GM12878 (cell line): ENCODE measurements at regions not wholly inside any gene's neighbourhood (a gene's known extent, or its start where the extent isn't known, plus 50 kb on each side); places are given as distances from the start of the nearest gene placed in this dataset.

Source experiments
- ATAC-seq: fragments of 200-7000 bp; cut with Tn5 transposase; 3 replicates; pipeline ENCODE4 v1.9.1; 2020; ENCODE audit warnings: mild to moderate bottlenecking, moderate library complexity
- BruUV-seq: library from RNA; stranded (reverse); fragments of 400-500 nt; replicated peaks from 2 replicates; lab custom pipeline; 2021; lab: Mats Ljungman, UMichigan
- CTCF ChIA-PET: fragments of 300-600 bp; sonication (Branson Sonifier 250); formaldehyde crosslinking; extraction: SDS; loops from one replicate; lab custom pipeline; 2021; ENCODE audit warnings: inconsistent platforms; lab: Yijun Ruan, JAX
- POLR2A ChIA-PET: fragments of 350-600 bp; formaldehyde crosslinking; extraction: SDS; loops from one replicate; lab custom pipeline; 2021; ENCODE audit warnings: inconsistent platforms; lab: Charles Lee
- RAD21 ChIA-PET: fragments of 300-600 bp; sonication (Branson Sonifier 250); formaldehyde crosslinking; loops from one replicate; lab custom pipeline; 2023; ENCODE audit warnings: antibody characterized with exemption; ENCODE audit not compliant: unreplicated experiment; lab: Charles Lee
- SMC1A ChIA-PET: fragments of 300-600 bp; sonication (Branson Sonifier 250); formaldehyde crosslinking; loops from one replicate; lab custom pipeline; 2023; ENCODE audit not compliant: unreplicated experiment, uncharacterized antibody; lab: Charles Lee
- DNase-seq: peaks from one replicate; pipeline ENCODE4 v3.0.0-alpha.2; 2011; ENCODE audit warnings: low read depth, low spot score
- FAIRE-seq: peaks from 3 replicates; lab custom pipeline; 2011; peaks lifted over from hg19 to GRCh38; lab: Jason Lieb, UNC
- H2AFZ ChIP-seq: 2 replicates; pipeline ENCODE4 v1.6.0; 2011; ENCODE audit warnings: low read depth, low read length, control low read depth; ENCODE audit not compliant: control insufficient read depth
- H3K27ac ChIP-seq: 2 replicates; pipeline ENCODE4 v1.5.1; 2011; ENCODE audit warnings: control low read depth; ENCODE audit not compliant: control insufficient read depth, insufficient read depth
- H3K27me3 ChIP-seq, 2 experiments: replicated peaks in 1 of 2; 2 replicates each; pipeline versions ENCODE4 v1.6.0 to v1.6.1; 2011; ENCODE audit warnings: low read length in 1 of 2; ENCODE audit not compliant: control insufficient read depth in 2 of 2, insufficient read depth in 2 of 2
- H3K36me3 ChIP-seq, 2 experiments: 2 replicates each; pipeline ENCODE4 v1.5.1; 2011; ENCODE audit warnings: low read length in 1 of 2; ENCODE audit not compliant: control insufficient read depth in 2 of 2, insufficient read depth in 2 of 2
- H3K4me1 ChIP-seq: 2 replicates; pipeline ENCODE4 v1.6.1; 2011; ENCODE audit warnings: mild to moderate bottlenecking, low read length, moderate library complexity, mixed read lengths; ENCODE audit not compliant: control insufficient read depth, insufficient read depth
- H3K4me2 ChIP-seq: 2 replicates; pipeline ENCODE4 v1.6.0; 2011; ENCODE audit warnings: control low read depth; ENCODE audit not compliant: control insufficient read depth, insufficient read depth
- H3K4me3 ChIP-seq: fragments of 200-600 bp; sonication (generic); 2 replicates; pipeline ENCODE4 v1.5.1; 2016
- H3K79me2 ChIP-seq: 2 replicates; pipeline ENCODE4 v1.6.0; 2011; ENCODE audit warnings: low read length; ENCODE audit not compliant: control insufficient read depth, insufficient read depth
- H3K9ac ChIP-seq: 2 replicates; pipeline ENCODE4 v1.8.0; 2011; ENCODE audit warnings: low read length, control low read depth, mixed read lengths; ENCODE audit not compliant: control insufficient read depth, insufficient read depth
- H3K9me3 ChIP-seq: replicated peaks from 3 replicates; pipeline ENCODE4 v1.5.1; 2011; ENCODE audit warnings: mild to moderate bottlenecking, low read length; ENCODE audit not compliant: control insufficient read depth, insufficient read depth
- H4K20me1 ChIP-seq: 2 replicates; pipeline ENCODE4 v1.6.0; 2011; ENCODE audit not compliant: control insufficient read depth, insufficient read depth
- HCFC1 ChIP-seq: fragments of 150-350 bp; IDR thresholded peaks from 2 replicates; pipeline ENCODE4 v1.6.1; 2014; ENCODE audit warnings: low read length
- IRF5 ChIP-seq: fragments of 450-650 bp; IDR thresholded peaks from 2 replicates; pipeline ENCODE4 v1.6.1; 2017; ENCODE audit warnings: borderline replicate concordance
- NFXL1 ChIP-seq: fragments of 450-650 bp; IDR thresholded peaks from 2 replicates; pipeline ENCODE4 v1.6.1; 2017; ENCODE audit warnings: antibody characterized with exemption, mild to moderate bottlenecking, borderline replicate concordance
- RAD21 ChIP-seq: IDR thresholded peaks from 2 replicates; pipeline ENCODE4 v1.6.1; 2011; ENCODE audit warnings: mild to moderate bottlenecking, low read depth, low read length, moderate library complexity; ENCODE audit not compliant: insufficient read depth
- WGBS: methylation state at CpG from one replicate; pipeline ENCODE4 v1.1.6; 2016; ENCODE audit warnings: low lambda C conversion rate; ENCODE audit not compliant: insufficient replicate concordance, insufficient coverage; ENCODE audit errors: missing lambda C conversion rate; 5-methylcytosine and 5-hydroxymethylcytosine counted together
- in situ Hi-C: fragments of 300-500 bp; cut with MboI; formaldehyde crosslinking; loops from 9 replicates; pipeline ENCODE4 v1.14.3; 2018; ENCODE audit warnings: mixed read lengths
- intact Hi-C: fragments of 100-400 bp; cut with micrococcal nuclease; formaldehyde crosslinking; loops from one replicate; pipeline ENCODE4 v1.14.2; 2022; ENCODE audit not compliant: unreplicated experiment

GRCh38 chr5:17357504-17357903, 140.1 kb downstream of the BASP1 start:
- FAIRE-seq (no peak), ATAC-seq (no peak), DNase-seq (no peak)
- Histone ChIP-seq H3K27ac (no peak overlapping the region), H3K4me3 (no peak overlapping the region), H3K36me3 (no peaks in the 10 kb centered on the region), H3K9ac (no peak overlapping the region), H3K9me3 (no peaks in the 10 kb centered on the region; the same call in 2 of the 3 replicates), H3K79me2 (no peaks in the 10 kb centered on the region), H2AFZ (no peak overlapping the region), H4K20me1 (no peaks in the 10 kb centered on the region), H3K4me2 (no peak overlapping the region), H3K4me1 (no peaks in the 10 kb centered on the region), H3K27me3 (no peaks in the 10 kb centered on the region)
- RAD21 ChIA-PET, result no interaction called here
- in situ Hi-C loops (no loop called here), intact Hi-C loops (no loop called here)
- TF ChIP-seq HCFC1, result no peak
- POLR2A ChIA-PET, result no interaction called here
- SMC1A ChIA-PET, result interaction anchor here (1.4 kb wide), 1 partner anchor 14 kb away, joined by 4 read pairs; no protein-coding TSS in a partner anchor
- CTCF ChIA-PET, result no interaction called here
- no TSS peak for BruUV-seq
- 63% methylated on average over 3 of the region's 3 CpGs for WGBS

DNA sequence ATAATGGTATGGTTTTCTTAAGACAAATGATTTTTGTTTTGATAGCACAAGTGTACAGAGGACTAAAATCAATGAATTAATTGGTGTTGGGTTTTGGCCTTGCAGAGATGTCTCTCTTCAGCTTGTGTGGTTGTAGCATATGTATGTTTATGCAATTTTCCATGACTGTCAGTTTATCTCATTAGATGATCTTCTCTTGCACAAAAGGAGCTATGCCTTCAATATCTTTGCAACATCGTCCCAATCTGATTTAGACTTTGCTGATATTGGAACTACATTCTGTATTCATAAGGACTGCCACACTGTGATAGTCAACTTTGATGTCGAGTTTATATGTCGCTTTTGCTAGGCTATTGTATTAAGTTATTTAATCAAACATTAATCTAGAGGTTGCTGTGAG, 140.0 kb upstream of the TAF11L2 start:
- Histone ChIP-seq H3K79me2 (no peaks in the 10 kb centered on the region), H3K9ac (no peak overlapping the region), H3K36me3 (no peaks in the 10 kb centered on the region), H3K4me1 (no peaks in the 10 kb centered on the region), H2AFZ (no peak overlapping the region), H4K20me1 (no peaks in the 10 kb centered on the region), H3K4me3 (no peak overlapping the region), H3K27me3 (no peaks in the 10 kb centered on the region), H3K27ac (no peak overlapping the region), H3K4me2 (no peak overlapping the region), H3K9me3 (no peaks in the 10 kb centered on the region; the same call in 2 of the 3 replicates)
- BruUV-seq, result no TSS peak
- no peak for FAIRE-seq
- SMC1A ChIA-PET, result no interaction called here
- intact Hi-C loops, result no loop called here
- ATAC-seq, result no peak
- DNase-seq, result no peak
- CTCF ChIA-PET, result no interaction called here
- RAD21 ChIA-PET, result no interaction called here
- no peak for TF ChIP-seq NFXL1
- TF ChIP-seq RAD21, result no peak
- no peak for TF ChIP-seq IRF5
- POLR2A ChIA-PET, result no interaction called here
- 38% methylated on average over 3 of the region's 3 CpGs for WGBS
- in situ Hi-C loops, result no loop called here
